SW480 (cell line): ENCODE measurements at regions not wholly inside any gene's neighbourhood (a gene's known extent, or its start where the extent isn't known, plus 50 kb on each side); places are given as distances from the start of the nearest gene placed in this dataset.

ENCODE experiments used
- DNase-seq: peaks from one replicate; pipeline ENCODE4 v3.0.0-alpha.2; 2016; ENCODE audit warnings: low spot score

DNA sequence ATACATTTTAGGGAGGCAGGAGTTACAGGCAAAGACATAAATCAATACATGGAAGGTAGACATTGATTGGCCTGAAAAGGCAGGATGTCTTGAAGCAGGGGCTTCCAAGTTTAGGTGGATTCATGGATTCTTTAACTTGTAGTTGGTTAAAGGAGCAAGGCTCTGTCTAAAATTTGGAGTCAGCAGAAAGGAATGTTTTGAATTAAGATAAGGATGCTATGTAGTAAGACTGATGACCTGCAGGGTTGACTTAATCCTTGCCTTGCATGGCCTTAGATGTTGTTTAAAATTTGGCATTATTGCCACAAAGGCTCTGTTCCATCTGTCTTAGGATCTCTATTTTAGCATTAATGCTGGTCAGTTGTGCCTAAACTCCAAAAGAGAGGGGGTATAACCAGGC lies 171.3 kb downstream of the C5orf15 start:
- no peak for DNase-seq

DNA sequence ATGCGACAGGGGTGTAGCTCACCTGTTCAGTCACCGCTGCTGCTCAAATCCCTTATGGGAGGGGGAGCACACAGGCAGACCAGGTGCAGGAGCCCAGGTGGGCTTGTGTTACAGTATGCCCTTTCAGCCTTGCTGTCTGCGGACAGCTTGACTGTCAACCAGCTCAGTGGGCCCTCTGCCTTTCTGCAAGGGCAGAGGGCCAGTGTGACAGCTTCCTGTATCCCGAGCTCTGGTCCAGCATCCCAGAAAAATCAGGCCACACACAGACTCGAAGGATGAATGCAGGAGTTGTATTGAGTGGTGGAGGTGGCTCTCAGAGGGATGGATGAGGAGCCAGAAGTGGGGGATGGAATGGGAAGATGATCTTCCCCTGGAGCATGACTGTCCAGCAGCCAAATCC lies 172.2 kb downstream of the C5orf15 start:
- DNase-seq: no peak

DNA sequence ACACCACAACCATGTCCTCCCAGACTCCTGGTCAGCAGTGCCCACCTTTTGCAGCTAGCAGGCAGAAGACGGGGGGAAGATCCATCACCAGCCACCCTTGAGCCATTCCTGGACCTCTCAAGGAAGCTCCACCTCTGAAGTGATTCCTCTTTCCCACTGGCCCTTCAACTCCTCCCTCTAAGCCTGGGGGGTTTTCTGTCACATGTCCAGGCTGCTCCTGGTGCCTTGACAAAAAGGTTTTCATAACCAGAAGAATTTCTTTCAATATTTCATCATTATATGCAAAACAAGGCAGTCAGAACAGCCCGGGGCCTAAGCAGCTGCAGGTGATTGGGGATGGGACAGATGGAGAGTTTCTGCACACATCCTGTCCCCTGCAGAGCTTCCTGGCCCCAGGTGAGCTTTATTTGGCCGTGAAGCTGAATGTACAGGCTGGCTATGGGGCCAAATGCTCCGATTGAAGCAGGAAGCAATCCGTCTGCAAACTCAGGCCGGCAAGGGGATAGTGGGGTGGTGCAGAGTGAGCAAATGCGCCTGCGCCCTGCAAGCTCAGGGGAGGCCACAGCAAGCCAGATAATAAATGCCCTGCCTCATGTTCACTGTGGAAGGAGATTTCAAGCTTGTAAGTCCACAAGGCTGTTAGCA lies 173.5 kb downstream of the C5orf15 start:
- no peak for DNase-seq

DNA sequence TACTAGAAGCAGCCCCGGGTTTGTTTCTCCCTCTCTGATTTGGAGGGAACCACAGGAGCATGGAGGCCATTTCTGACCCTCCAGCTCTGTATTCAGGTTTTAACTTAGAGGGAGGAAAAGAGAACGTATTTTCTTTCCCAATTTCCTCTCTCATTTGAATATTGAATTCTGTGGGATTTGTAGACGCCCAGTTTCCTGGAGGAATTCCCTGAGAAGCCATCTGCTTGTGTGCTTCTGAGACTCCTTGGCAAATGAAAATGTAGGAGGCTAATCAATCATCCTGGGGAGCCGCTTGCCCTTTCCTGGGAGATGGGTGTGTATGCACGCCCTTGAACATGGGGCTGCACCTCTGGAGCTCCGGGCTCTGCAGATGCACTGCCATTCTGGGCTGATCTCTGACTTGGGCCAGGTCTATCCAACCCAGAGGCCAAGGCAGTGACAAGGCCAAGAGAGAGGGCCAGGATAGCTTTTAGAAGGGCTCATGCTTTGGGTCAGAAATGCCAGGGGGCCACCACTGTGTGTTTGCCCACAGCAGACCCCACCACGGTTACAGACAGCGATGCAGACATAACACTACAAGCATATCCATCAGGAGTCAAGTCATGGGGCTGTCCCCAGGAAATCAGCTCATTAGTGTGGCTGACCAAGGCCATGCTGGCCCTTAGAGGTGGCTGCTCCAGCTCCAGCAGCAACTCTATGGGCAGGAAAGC lies 174.5 kb downstream of the C5orf15 start:
- DNase-seq: no peak

DNA sequence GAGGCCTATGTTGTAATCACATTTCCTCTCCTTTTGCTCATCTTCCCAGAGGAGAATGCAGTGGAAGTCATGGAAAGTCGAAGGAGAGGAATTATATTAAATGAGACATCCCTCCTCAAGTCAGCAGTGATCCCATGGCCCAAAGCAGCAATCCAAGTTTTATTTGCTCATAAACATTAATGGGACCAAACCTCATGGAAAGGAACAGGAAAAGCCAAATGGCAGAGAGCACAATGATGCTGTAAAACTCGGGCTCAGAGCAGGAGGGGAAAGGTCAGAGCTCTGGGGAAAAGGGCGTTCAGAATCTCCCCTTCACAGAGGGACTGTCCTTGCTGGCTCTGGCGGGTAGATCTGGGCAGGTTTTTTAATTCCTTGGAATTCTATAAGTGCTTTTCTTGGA lies 175.8 kb downstream of the C5orf15 start:
- DNase-seq: no peak

DNA sequence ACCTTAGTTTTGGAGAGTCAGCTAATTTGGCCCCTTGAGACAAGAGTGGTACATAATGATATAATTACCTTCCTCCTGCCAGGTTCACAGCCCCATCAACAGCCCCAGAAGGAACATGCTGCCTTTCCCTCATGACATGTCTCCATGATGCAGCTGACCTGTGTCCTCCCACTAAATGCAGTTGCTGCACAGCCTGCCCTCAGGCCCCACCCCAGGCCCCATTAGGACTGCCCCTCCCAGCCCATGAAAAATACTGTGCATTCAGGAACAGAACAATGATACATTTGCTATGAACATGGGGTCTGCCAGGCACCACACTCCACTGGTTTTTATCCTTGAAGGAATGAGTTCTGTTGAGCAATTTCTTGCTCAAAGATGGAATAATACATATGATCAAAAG lies 176.4 kb downstream of the C5orf15 start:
- DNase-seq: no peak

DNA sequence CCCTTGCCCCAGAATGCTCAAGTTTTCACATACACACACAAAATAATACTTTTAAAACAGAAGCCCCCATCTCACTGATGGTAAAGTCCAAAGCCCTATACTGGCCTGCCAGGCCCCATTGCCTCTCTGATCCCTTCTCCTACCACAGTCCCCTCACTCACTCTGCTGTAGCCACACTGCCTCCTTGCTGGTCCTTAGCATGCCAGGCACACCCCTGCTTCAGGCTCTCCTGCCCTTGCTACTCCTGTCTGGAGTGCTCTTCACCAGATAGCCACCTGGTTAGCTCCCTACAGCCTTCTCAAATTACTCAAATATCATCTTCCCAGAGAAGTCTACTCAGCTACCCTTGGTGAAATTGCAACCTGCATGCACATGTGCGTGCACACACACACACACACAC lies 177.5 kb downstream of the C5orf15 start:
- no peak for DNase-seq

DNA sequence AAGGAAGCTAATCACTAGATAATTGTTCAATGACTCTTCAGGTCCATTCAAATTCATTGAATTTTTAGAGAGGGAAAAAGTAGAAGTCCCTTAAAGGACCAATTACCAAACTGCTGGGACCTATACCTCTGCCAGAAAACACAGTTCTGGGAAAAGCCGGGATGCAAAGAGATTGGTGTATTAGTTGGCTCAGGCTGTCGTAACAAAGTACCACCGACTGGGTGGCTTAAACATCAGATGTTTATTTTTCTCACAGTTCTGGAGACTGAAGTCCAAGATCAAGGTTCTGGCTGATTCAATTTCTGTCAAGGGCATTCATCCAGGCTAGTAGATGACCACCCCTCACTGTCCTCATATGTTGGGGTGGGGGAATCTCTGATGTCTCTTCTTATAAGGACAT lies 177.1 kb upstream of the FSTL4 start:
- no peak for DNase-seq

DNA sequence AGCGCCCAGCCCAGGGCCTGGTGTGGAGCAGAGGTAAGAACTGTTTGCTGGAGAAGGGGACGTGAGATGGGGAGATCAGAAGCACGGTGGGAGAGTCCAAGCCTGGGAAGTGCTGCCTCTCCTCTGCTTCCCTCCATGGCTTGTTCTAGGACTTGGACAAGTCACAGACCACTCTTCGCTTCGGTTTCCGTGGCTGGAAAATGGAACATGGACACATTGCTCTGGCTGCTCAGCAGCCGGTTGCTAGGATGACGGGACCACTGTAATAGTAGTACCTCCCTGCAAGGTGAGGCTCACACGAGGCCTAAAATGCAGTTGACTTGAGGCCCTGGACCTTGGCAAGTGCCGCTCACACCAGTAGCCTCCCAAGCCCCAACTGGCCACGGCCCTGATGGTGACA lies 175.8 kb upstream of the FSTL4 start:
- DNase-seq: no peak

DNA sequence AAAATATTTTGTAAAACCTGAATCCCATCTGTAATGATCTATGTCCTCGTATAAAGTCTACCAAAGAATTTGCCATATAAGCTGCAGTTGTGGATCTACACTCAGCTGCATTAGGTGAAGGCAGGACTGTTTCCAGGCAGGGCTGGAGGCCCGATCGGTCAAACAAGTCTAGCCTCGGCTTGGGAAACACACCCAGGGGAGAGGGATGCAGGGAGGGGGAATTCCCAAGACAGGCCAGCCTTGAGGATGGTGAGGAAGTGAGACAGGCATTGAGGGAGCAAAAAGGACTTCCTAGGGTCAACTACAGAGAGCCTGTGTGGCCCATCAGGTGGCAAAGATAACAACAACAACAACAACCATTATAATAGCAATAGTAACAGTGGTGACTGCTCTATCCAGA lies 174.1 kb upstream of the FSTL4 start:
- DNase-seq: no peak

DNA sequence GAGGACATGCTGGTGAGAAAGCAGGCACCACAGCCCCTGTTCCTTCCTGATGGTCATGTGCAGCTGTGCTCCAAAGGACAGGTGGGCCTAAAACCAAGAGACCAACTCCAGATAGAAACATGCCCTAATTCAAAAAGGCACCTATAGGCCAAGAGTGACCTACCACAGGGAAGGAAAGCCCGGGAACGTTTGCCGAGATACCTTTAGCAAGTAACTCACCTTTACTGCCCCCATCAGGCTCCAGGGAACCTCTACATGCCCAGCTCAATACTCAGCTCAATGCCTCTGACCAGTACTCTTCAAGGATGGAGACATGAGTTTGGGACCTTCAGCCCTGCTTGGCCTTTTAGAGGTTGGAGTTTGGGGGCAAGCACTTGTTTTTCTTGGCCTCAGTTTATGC lies 172.8 kb upstream of the FSTL4 start:
- no peak for DNase-seq

DNA sequence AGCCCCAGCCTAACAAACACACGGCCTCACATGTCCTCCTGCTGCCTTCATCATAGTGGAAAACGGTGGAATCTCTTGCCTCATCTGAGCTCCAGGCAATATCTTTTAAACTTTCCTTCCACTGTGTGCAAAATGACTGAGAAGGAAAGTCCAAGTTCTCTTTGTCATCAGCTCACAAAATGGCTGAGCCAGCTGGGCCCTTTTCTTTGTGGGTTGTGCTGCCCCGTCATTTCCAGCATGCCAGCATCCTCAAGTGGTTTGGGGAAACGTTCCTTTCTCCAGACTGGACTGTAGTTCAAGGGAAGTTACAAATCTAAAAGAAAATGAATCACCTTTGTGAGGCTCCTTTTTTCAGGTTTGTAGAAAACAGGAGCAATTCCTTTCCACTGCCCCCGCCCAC lies 171.1 kb upstream of the FSTL4 start:
- DNase-seq: no peak

DNA sequence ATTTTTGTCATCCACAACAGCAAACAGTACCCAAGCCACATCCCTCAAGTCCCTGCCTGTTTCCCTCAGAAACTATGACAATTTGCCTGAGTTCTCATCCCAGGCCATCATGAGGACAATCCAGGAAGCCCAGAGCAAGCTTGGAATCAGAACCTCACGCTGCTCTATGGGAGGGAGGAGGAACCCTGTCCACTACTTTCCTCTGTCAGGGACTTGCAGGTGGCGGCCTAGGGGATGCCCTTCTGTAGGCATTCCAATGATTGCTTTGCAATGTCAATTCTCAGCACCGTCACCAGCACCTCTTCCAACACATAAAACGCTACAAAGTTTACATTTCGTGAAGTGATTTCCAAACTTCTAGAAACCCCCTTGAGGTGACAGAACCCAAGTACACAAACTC lies 170.4 kb upstream of the FSTL4 start:
- DNase-seq: no peak

DNA sequence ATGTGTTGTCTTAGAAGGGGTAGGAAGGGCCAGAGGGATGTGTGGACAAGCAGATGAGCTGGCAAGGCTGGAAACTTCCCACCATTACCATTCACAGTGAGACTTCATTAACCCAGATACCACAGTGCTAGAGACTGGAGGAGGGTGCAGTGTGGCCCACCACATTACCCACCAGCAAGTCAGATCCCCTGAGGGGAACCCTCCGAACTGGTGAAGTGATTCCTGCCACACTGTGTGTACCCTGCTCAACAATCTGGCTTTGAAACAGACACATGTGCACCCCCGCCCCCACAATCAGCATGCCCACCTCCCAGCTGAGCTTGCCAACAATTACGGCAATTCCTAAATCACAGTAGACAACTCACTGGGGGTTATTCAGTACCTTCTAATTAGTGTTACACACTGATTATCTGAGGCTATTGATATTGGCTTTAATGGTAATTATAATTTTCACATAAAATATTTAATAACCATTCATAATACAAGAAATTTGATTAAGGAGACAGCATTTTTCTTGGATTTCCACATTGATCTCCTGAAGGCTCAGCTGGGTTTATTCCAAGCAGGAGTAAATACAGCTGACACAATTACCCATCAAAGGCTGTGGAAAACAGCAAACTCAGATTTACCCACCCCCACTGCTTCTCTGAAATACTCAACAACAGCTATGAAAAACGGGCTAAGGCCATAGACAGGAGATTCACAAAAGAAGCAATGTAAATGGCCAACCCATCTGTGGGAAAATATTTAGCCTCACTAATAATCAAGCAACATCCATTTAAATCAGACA lies 169.3 kb upstream of the FSTL4 start:
- no peak for DNase-seq

DNA sequence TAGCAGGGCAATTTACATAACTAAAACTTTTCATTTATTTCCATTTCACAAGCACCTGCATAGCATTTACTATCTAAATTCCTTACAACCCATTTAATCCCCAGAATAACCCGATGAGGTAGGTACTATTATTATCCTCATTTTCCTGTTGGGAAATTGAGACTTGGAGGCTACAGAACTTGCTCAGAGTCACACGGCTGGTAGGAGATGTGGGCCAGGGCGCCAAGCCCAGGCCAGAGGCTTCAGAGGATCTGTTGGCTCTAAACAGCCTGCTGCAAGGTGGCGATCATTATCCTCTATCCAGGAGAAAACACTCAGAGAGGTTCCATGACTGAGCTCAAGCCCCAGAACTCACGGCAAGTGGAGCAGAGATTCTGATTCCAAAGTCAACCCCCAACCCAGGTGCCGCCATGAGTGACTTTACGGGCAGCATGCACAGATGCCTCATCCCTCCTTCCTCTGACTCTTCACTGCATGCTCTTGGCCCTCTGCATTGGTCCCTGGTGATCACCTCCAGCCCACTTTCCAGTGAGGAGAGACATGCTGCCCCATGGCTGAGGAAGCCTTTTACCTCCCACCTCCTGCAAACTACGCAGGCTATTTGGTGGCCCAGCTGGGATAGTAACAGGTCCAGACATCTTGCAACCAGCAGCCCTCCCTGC lies 168.4 kb upstream of the FSTL4 start:
- no peak for DNase-seq

DNA sequence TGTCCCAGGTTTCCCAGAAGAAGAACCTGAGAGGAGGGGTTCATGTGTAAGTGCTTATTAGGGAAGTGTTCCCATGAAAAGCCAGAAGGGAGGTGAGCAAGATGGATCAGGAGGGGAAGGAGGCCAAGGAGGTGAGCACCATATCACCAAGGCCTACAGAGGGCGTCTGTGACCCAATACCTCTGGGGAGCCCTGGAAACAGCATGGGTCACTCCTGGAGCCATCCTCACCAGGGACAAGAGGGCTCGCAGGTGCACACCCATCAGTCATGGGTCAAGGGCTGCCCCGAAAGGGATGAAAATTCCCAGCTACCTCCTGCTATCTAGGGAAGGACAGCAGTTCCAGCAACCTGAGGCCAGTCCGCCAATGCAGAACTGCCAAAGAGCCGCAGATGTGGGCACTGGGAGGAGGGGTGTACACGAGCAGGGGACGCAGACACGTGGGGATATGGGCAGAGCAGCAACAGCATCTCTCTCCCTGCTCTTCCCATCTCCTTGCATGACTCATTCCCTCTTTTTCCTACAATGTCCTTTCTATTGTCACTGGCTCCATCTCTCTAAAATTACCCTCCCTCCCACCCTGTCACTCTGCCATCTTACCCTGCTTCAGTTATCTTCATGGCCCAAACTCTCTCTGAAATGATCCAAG lies 167.6 kb upstream of the FSTL4 start:
- no peak for DNase-seq

DNA sequence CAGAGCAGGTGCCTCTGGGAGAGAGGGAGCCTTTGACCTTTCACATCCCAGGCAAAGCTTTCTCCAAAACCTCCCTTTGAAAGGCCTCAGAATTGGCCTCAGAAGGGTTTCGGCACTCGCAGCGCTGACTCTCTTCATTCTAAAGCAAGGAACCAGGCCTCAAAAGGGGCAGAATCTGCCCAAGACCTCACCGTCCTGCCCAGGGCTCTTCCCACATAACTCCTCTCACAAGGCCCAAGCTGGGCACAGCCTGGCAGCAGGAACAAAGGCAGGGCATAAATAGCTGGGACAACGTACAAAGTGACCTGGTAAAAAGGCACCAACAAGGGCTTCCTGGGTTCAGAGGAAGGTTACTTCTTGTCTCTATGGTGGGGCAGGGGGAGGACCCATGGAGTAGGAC lies 166.3 kb upstream of the FSTL4 start:
- no peak for DNase-seq

DNA sequence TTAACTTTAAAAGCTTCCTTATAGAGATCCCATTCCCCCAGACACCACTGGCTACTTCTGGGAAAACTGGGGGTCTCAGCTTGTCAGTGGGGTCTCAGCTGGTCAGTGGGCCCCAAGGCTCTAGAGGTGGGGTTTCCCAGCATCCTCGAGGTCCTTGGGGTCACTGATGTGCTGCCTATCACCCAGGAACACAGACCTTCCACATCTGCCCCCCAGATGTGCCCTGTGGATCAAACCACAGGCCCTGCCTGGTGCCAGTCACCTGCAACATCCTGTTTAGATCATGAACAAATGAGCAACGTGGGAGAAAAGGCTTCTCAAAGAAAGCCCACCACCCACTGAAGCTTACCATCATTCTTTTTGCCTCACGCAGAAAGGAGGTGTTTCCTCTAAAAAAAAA lies 165.6 kb upstream of the FSTL4 start:
- DNase-seq: no peak

DNA sequence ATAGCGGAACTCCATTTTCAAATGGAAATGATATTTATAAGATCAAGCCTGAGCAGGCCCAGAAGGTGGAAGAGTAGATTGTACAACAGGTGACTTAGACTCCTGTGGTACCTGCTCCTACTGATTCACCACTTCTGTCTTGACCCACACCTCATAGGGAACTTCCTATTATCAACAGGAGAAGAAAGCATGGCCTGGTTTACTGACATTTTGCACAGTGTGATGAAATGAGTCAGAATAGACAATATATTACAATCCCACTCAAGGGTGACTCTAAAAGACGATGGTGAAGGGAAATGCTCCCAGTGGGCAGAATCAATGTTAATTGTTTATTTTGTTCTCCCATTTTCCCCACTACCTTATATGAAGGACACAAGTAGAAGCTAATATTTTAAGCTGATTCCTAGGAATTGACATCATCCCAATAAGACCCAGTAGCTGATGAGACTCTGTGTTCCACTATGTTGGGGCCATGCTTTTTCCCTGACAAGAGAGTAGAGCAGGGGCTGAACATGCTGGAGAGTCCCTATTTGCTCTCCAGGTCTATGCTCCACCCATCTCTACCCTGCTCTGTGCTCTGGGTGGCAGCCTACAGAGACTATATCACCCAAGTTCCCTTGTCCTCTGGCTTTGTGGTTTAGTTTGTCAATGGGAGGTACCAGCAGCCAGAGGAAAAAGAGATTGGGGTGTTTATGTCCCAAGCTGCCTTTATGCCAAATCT lies 163.4 kb upstream of the FSTL4 start:
- DNase-seq: no peak

DNA sequence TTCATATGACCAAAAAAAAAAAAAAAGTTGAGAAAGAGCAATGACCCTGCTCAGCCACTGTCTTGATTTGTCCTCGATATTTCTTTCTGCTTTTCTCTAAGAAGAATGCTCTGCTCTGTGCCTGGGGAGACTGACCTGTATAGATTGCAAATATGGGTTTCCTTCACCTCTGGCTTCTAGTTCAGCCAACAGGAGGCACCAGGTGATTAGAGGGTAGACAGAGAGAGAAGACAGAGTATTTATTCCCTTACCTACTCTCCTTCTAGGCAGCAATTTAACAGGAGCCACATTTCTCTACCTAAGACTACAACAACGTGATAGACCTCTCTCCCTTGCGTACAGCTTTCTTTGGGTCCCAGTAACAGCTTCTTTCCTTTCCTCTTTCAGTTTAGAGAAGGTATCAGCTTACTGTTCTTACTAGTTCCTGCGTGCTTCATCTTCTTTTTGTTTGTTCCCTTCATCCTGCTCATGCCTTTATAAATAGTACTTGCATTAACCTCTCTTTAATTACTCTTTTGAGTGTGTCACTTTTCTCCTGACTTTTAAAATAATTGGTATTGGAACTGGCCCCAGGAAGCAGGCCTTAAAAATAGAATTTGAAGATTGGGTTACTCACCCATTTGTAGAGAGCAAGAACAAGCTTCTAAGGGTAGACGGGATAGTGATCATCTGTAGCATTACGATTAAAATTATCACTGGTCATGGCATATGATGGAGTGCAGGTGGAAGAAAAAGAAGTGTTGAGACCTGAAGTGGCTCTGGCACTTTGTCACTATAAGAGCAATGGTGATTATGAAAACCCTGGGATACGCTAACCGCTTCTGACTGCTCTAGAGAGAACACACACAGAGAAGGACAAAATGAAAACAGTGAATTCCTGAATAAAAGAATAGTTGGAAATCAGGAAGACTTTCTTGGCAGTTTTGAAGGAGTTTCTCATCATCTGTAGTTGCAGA lies 161.2 kb upstream of the FSTL4 start:
- DNase-seq: no peak

DNA sequence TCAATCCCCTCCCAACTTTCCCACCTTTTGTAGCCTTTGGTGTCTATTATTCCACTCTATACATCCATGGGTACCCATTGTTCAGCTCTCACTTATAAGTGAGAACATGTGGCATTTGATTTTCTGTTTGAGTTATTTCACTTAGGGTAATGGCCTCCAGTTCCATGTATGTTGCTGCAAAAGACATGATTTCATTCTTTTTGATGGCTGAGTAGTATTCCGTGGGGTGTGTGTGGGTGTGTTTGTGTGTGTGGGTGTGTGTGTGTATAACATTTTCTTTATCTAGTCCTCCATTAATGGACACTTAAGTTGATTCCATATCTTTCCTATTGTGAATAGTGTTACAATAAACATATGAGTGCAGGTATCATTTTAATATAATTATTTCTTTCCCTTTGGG lies 157.5 kb upstream of the FSTL4 start:
- DNase-seq: no peak
